Ascending aorta (tissue), 2 donors: ENCODE measurements at regions not wholly inside any gene's neighbourhood (a gene's known extent, or its start where the extent isn't known, plus 50 kb on each side); places are given as distances from the start of the nearest gene placed in this dataset.

Source experiments
- DNase-seq, 2 donors: peaks; one replicate each; pipeline ENCODE4 v3.0.0-alpha.2; 2019; ENCODE audit warnings: low spot score in 2 of 2
- H3K27ac ChIP-seq, 2 donors: fragments of 200-600 bp; sonication (generic); one replicate each; pipeline ENCODE4 v1.5.1; 2016 to 2017; ENCODE audit warnings: mild to moderate bottlenecking in 1 of 2
- H3K27me3 ChIP-seq: fragments of 200-600 bp; sonication (generic); one replicate; pipeline ENCODE4 v1.5.1; 2017
- H3K36me3 ChIP-seq, 2 donors: fragments of 200-600 bp; sonication (generic); one replicate each; pipeline ENCODE4 v1.5.1; 2016
- H3K4me1 ChIP-seq, 2 donors: fragments of 200-600 bp; sonication (generic); one replicate each; pipeline ENCODE4 v1.5.1; 2016 to 2017; ENCODE audit warnings: mild to moderate bottlenecking in 1 of 2
- H3K4me3 ChIP-seq, 2 donors: fragments of 200-600 bp; sonication (generic); one replicate each; pipeline ENCODE4 v1.5.1; 2016 to 2017; ENCODE audit warnings: mild to moderate bottlenecking in 1 of 2
- H3K9me3 ChIP-seq, 2 donors: fragments of 200-600 bp; sonication (generic); one replicate each; pipeline ENCODE4 v1.5.1; 2016
- intact Hi-C: fragments of 100-400 bp; cut with DNase I; formaldehyde crosslinking; loops from one replicate; pipeline ENCODE4 v1.15.1; 2023
- TF ChIP-seq, protein P1 (sequence below), 3 experiments: fragments of 200-600 bp in 2 of 3; fragments of 450-650 bp in 1 of 3; sonication (generic) in 2 of 3; IDR thresholded peaks; one replicate each; pipeline ENCODE4 v1.5.1; 2016 to 2019; ENCODE audit warnings: antibody characterized with exemption in 3 of 3, mild to moderate bottlenecking in 1 of 3, moderate library complexity in 1 of 3

GRCh38 chr10:29144126-29144525 lies 144.7 kb upstream of the LYZL1 start:
- TF ChIP-seq, protein P1, sequence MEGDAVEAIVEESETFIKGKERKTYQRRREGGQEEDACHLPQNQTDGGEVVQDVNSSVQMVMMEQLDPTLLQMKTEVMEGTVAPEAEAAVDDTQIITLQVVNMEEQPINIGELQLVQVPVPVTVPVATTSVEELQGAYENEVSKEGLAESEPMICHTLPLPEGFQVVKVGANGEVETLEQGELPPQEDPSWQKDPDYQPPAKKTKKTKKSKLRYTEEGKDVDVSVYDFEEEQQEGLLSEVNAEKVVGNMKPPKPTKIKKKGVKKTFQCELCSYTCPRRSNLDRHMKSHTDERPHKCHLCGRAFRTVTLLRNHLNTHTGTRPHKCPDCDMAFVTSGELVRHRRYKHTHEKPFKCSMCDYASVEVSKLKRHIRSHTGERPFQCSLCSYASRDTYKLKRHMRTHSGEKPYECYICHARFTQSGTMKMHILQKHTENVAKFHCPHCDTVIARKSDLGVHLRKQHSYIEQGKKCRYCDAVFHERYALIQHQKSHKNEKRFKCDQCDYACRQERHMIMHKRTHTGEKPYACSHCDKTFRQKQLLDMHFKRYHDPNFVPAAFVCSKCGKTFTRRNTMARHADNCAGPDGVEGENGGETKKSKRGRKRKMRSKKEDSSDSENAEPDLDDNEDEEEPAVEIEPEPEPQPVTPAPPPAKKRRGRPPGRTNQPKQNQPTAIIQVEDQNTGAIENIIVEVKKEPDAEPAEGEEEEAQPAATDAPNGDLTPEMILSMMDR (IDR thresholded peaks at IDR 0.05) = no peak
- H3K27ac ChIP-seq = no peak overlapping the region
- intact Hi-C loops = loop anchor here (5.0 to 10.0 kb wide), 2 partner anchors 111 to 152 kb away; no protein-coding TSS in a partner anchor
- no peaks in the 10 kb centered on the region for H3K9me3 ChIP-seq
- no peaks in the 10 kb centered on the region for H3K27me3 ChIP-seq
- DNase-seq = no peak
- H3K36me3 ChIP-seq = no peaks in the 10 kb centered on the region
- H3K4me1 ChIP-seq = peaks cover 0 to 6% of the 10 kb centered on the region in 2 donors
- H3K4me3 ChIP-seq = no peak overlapping the region

- no peak for DNase-seq
- no peak overlapping the region for H3K4me3 ChIP-seq
- intact Hi-C loops = loop anchor here (10.0 kb wide), 1 partner anchor 108 kb away; no protein-coding TSS in a partner anchor
- no peaks in the 10 kb centered on the region for H3K36me3 ChIP-seq
- H3K27ac ChIP-seq = no peak overlapping the region
- no peaks in the 10 kb centered on the region for H3K27me3 ChIP-seq
- peaks cover 0 to 14% of the 10 kb centered on the region in 2 donors for H3K4me1 ChIP-seq
- TF ChIP-seq, protein P1 (IDR thresholded peaks at IDR 0.05) = no peak
- H3K9me3 ChIP-seq = no peaks in the 10 kb centered on the region
Measured at GRCh38 chr10:29146311-29147100, 142.4 kb upstream of the LYZL1 start.

DNA sequence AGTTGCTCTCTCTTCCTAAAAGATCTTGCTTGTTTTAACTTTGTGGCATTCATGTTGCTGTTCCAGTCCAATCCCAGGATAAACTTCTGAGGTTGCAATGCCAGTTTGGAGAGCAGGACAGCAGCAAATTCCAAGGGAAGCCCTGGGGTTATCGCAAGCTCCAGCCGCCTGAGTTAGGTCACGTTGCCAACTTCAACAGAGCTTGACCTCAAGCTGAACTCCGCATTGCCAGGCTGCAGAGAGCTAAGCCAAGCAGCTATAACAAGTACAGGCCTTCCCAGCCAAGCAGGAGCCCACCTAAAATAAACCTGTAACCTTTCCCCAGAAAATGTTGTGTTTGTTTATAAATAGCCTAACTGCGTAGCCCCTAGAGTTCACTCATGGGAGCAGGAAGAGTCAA lies 138.9 kb upstream of the LYZL1 start:
- Histone ChIP-seq H3K4me1 (peaks cover 0 to 12% of the 10 kb centered on the region in 2 donors), H3K27me3 (no peaks in the 10 kb centered on the region), H3K9me3 (no peaks in the 10 kb centered on the region), H3K4me3 (no peak overlapping the region), H3K27ac (no peak overlapping the region), H3K36me3 (no peaks in the 10 kb centered on the region)
- TF ChIP-seq, protein P1 (IDR thresholded peaks at IDR 0.05) = no peak
- DNase-seq = no peak
- intact Hi-C loops = no loop called here

DNA sequence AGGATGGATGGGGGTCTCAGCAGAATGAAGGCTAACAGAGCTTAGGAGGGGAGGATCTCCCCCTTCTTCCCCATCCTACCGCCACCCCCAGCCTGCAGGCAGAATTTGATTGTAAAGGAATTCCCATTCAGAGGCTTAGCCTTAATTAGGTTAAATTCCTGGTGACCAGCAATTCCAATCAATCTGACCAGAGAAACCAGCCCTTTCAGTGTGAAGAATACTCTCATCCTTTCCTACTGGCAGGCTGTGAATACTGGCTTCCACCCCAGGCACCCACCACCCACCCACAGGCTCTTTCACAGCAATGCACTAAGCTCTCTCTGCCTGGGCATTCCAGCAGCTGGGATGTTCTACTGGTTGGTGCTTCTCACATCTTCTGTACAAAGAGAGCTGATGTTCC lies 137.9 kb upstream of the LYZL1 start:
- Histone ChIP-seq H3K36me3 (no peaks in the 10 kb centered on the region), H3K9me3 (no peaks in the 10 kb centered on the region), H3K4me3 (no peak overlapping the region), H3K27ac (no peak overlapping the region), H3K4me1 (peaks cover 0 to 12% of the 10 kb centered on the region in 2 donors), H3K27me3 (no peaks in the 10 kb centered on the region)
- TF ChIP-seq, protein P1 (IDR thresholded peaks at IDR 0.05) = no peak
- intact Hi-C loops = no loop called here
- DNase-seq = no peak

DNA sequence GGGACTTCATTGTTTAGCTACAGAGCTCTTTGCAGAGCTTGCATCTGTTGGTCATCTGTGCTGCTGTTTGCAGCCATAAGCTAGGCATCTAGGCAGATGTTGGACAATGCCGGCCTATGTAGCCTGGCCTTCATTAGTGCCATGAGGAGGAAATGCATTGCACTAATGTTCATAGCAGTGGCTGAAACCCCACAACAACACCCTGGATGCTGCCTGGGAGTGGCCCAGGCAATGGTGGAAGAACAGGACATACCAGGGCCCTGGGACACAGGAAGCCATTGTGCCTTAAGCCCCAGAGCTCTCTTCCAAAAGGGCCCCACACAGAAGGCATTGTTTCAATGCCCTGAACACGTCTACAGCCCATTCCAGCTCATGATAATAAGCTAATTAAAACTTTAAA lies 131.5 kb upstream of the LYZL1 start:
- H3K9me3 ChIP-seq = no peaks in the 10 kb centered on the region
- no peaks in the 10 kb centered on the region for H3K27me3 ChIP-seq
- TF ChIP-seq, protein P1 (IDR thresholded peaks at IDR 0.05) = no peak
- DNase-seq = no peak
- no peaks in the 10 kb centered on the region for H3K4me1 ChIP-seq
- H3K4me3 ChIP-seq = no peak overlapping the region
- intact Hi-C loops = no loop called here
- no peaks in the 10 kb centered on the region for H3K36me3 ChIP-seq
- H3K27ac ChIP-seq = no peak overlapping the region
